HCT116 (cell line): ENCODE measurements at regions not wholly inside any gene's neighbourhood (a gene's known extent, or its start where the extent isn't known, plus 50 kb on each side); places are given as distances from the start of the nearest gene placed in this dataset.
"Not testable (repeated sequence)": the region's sequence is repeated elsewhere in the genome, so short reads cannot be mapped to it uniquely, and the experiment has no call there.

Experiments
- ATAC-seq: fragments of 200-7000 bp; cut with Tn5 transposase; 2 replicates; pipeline ENCODE4 v1.9.1; 2020; ENCODE audit warnings: mild to moderate bottlenecking, moderate library complexity
- BruUV-seq: library from RNA; stranded (reverse); fragments of 400-500 nt; replicated peaks from 2 replicates; lab custom pipeline; 2021; lab: Mats Ljungman, UMichigan
- CTCF ChIA-PET: fragments of 300-600 bp; sonication (Branson Sonifier 250); formaldehyde crosslinking; loops from one replicate; lab custom pipeline; 2021; ENCODE audit warnings: antibody characterized with exemption; lab: Charles Lee
- POLR2A ChIA-PET: fragments of 300-600, 350-600 bp; sonication (Branson Sonifier 250); formaldehyde crosslinking; loops from one replicate; lab custom pipeline; 2021; ENCODE audit warnings: antibody characterized with exemption; lab: Charles Lee
- RAD21 ChIA-PET, 2 experiments: fragments of 300-600 bp; sonication (Branson Sonifier 250); formaldehyde crosslinking; loops; one replicate each; lab custom pipeline; 2023; ENCODE audit warnings: low total read pairs in 2 of 2; ENCODE audit not compliant: uncharacterized antibody in 2 of 2, unreplicated experiment in 2 of 2, low non-redundant PET in 1 of 2; lab: Charles Lee
- DNase-seq: peaks from one replicate; pipeline ENCODE4 v3.0.0-alpha.2; 2010; ENCODE audit warnings: low read depth, low spot score
- H2AFZ ChIP-seq: fragments of 200-600 bp; shearing (Covaris generic), sonication (generic); 2 replicates; pipeline ENCODE4 v1.6.1; 2017; ENCODE audit warnings: low read depth, mixed run types, mixed read lengths, antibody characterized with exemption, low read length; ENCODE audit not compliant: poor library complexity, severe bottlenecking
- H3K27ac ChIP-seq: 2 replicates; pipeline ENCODE4 v1.5.1; 2012; ENCODE audit warnings: low read depth, low read length
- H3K27me3 ChIP-seq: fragments of 200-600 bp; sonication (generic); 2 replicates; pipeline ENCODE4 v1.6.1; 2016; ENCODE audit warnings: mixed run types, low read length, mixed read lengths; ENCODE audit not compliant: insufficient read depth
- H3K36me3 ChIP-seq, 2 experiments: fragments of 200-500 bp in 1 of 2; fragments of 200-600 bp in 1 of 2; sonication (Bioruptor generic) in 1 of 2; sonication (generic) in 1 of 2; 2 replicates each; pipeline versions ENCODE4 v1.5.1 to v1.6.1; 2014 to 2016; ENCODE audit warnings: low read length in 2 of 2, inconsistent platforms in 1 of 2, mixed read lengths in 1 of 2, mixed run types in 1 of 2; ENCODE audit not compliant: insufficient read depth in 2 of 2, control insufficient read depth in 1 of 2
- H3K4me1 ChIP-seq, 2 experiments: fragments of 200-600 bp in 1 of 2; sonication (generic) in 1 of 2; 2 replicates each; pipeline versions ENCODE4 v1.5.1 to v1.6.1; 2012 to 2017; ENCODE audit warnings: low read length in 2 of 2, inconsistent platforms in 1 of 2, mild to moderate bottlenecking in 1 of 2, mixed read lengths in 1 of 2, mixed run types in 1 of 2, moderate library complexity in 1 of 2; ENCODE audit not compliant: insufficient read depth in 2 of 2, control insufficient read depth in 1 of 2
- H3K4me2 ChIP-seq: fragments of 200-600 bp; sonication (generic); 2 replicates; pipeline ENCODE4 v1.6.1; 2017; ENCODE audit warnings: mixed run types, low read length, mixed read lengths
- H3K4me3 ChIP-seq, 2 experiments: fragments of 200-600 bp in 1 of 2; sonication (generic) in 1 of 2; replicated peaks in 1 of 2; 2 replicates each; pipeline ENCODE4 v1.5.1; 2011 to 2016; ENCODE audit warnings: low read length in 2 of 2, control low read depth in 1 of 2, low read depth in 1 of 2, mild to moderate bottlenecking in 1 of 2, mixed read lengths in 1 of 2, mixed run types in 1 of 2
- H3K79me2 ChIP-seq: fragments of 200-600 bp; sonication (generic); 2 replicates; pipeline ENCODE4 v1.6.1; 2017; ENCODE audit warnings: mild to moderate bottlenecking, mixed run types, low read length, moderate library complexity, mixed read lengths; ENCODE audit not compliant: insufficient read depth
- H3K9ac ChIP-seq: fragments of 200-600 bp; sonication (generic); 2 replicates; pipeline ENCODE4 v1.6.1; 2016; ENCODE audit warnings: low read length, mixed read lengths
- H3K9me2 ChIP-seq: fragments of 200-600 bp; sonication (generic), shearing (Covaris generic); 2 replicates; pipeline ENCODE4 v1.6.1; 2017; ENCODE audit warnings: mixed run types, mild to moderate bottlenecking, moderate library complexity; ENCODE audit not compliant: insufficient read depth
- H3K9me3 ChIP-seq, 2 experiments: fragments of 200-500 bp in 1 of 2; fragments of 200-600 bp in 1 of 2; sonication (Bioruptor generic) in 1 of 2; sonication (generic) in 1 of 2; 2 replicates each; pipeline ENCODE4 v1.6.1; 2014 to 2017; ENCODE audit warnings: low read length in 2 of 2, mixed read lengths in 2 of 2, inconsistent platforms in 1 of 2, low read depth in 1 of 2, mild to moderate bottlenecking in 1 of 2, mixed run types in 1 of 2, moderate library complexity in 1 of 2; ENCODE audit not compliant: control insufficient read depth in 1 of 2, insufficient read depth in 1 of 2
- H4K20me1 ChIP-seq: fragments of 200-600 bp; sonication (generic), shearing (Covaris generic); 2 replicates; pipeline ENCODE4 v1.6.1; 2017; ENCODE audit warnings: mixed run types, mild to moderate bottlenecking, moderate library complexity; ENCODE audit not compliant: insufficient read depth
- FOSL1 ChIP-seq: IDR thresholded peaks from 2 replicates; pipeline ENCODE4 v1.6.1; 2012; ENCODE audit warnings: low read depth
- intact Hi-C: fragments of 100-400 bp; cut with micrococcal nuclease; formaldehyde crosslinking; loops from 2 replicates; pipeline ENCODE4 v1.10.0; 2022

DNA sequence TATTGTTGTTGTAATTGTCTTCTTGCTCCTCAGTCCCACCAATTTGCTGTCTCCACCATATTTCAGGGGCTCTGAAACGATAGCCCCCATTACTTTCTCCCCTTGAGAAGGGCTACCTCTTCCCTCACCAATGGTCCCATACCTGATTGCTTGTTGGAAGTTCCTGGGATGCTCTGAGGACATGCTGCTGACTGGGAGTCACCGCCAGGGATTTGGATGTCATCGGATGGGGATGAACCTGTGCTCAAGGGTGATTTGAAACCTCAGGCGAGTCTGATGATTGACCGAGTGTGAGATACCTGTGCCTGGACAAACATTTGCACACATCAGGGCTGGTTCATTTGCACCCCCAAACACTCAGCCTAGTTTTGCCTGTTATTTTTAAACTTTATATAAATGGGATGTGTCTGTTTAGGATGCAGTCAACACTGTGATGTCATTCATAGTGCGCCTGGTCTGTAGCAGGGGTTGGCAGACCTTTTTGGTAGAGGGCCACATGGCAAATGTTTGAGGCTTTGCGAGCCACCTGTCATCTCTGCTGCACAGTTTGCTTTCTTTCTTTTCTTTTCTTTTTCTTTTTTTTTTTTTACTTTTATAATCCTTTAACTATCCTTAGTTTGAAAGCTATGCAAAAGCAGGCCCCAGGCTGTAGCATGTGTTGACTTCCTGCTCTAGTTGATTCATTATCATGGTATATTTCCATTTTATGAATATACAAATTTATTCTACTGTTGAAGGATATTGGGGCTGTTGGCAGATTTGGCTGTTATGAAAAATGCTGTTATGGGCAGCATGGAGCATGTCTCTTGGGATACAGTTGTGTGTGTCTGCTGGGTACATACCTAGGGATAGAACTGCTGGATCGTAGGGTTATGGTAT lies 118.5 kb upstream of the PHACTR3 start:
- Histone ChIP-seq H3K9ac (no peak overlapping the region), H3K27me3 (peaks cover 14% of the 10 kb centered on the region; the same call in 1 of the 2 replicates), H4K20me1 (no peaks in the 10 kb centered on the region), H3K4me2 (no peak overlapping the region), H3K9me3 (no peaks in the 10 kb centered on the region), H3K36me3 (no peaks in the 10 kb centered on the region), H3K4me1 (no peaks in the 10 kb centered on the region), H2AFZ (no peak overlapping the region), H3K79me2 (no peaks in the 10 kb centered on the region), H3K4me3 (no peak overlapping the region), H3K27ac (no peak overlapping the region), H3K9me2 (no peaks in the 10 kb centered on the region)
- TF ChIP-seq FOSL1, result no peak
- CTCF ChIA-PET, result interaction anchor here (1.6 to 2.0 kb wide), 2 partner anchors 10 kb away, joined by 4 to 8 read pairs; no protein-coding TSS in a partner anchor
- ATAC-seq (no peak), DNase-seq (no peak)
- BruUV-seq, result no TSS peak
- RAD21 ChIA-PET, result no interaction called here
- POLR2A ChIA-PET, result no interaction called here
- intact Hi-C loops, result no loop called here

DNA sequence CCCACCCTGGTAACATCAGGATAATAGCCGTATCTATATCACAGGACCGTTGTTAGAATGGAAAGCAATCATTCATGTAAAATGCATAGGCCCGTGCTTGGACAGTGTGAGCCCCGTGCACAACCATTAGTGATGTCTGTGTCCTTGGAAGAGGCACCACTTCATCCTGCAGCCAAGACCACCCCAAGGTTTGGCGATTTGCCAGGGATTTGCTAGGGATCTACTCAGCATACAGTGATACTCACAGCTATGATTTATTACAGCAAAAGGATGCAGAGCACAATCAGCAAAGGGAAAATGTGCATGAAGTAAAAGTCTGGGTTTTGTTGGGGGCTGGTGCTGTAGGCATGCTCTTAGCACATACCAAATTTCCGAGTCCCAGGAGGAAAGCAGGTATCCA lies 115.9 kb upstream of the PHACTR3 start:
- H3K9me3 ChIP-seq, H3K36me3 ChIP-seq, H3K9ac ChIP-seq, H3K79me2 ChIP-seq, DNase-seq, H3K4me2 ChIP-seq, ATAC-seq, RAD21 ChIA-PET, BruUV-seq, H3K4me1 ChIP-seq, H3K4me3 ChIP-seq, H3K27ac ChIP-seq, H2AFZ ChIP-seq, H3K9me2 ChIP-seq, H4K20me1 ChIP-seq, CTCF ChIA-PET, POLR2A ChIA-PET, intact Hi-C loops: not testable (repeated sequence)
- H3K27me3 ChIP-seq, result peaks cover 16% of the 10 kb centered on the region; the same call in 1 of the 2 replicates

DNA sequence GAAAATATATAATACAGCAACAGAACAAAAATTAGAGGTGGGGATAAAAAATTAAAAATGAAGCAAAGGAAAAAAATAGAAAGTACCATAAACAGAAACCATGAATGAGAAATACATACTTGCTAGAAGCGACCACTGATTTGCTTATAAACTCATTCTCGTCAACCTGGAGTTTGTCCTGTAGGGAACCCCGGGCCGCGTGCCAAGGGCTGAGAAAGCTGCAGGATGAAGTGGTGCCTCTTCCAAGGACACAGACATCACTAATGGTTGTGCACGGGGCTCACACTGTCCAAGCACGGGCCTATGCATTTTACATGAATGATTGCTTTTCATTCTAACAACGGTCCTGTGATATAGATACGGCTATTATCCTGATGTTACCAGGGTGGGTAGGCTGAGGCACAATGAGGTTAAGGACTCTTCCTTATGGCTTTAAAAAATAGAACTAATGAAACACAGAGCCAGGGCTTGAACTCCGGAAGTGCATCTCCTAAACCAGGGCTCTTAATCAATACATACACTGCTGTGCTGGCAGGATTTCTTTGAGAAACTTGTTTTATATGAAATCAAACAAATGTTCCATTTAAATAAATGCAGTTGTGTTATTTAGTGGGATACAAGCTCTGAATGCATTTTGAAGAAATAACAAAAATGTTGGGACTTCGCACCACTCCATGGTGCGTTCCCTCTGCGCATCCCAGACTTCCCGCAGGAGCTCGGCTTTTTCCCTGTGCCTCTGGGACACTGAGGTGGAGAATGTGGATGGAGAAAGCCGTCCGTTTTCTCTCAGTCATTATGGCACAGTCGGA lies 113.9 kb upstream of the PHACTR3 start:
- ATAC-seq, H3K9ac ChIP-seq, H4K20me1 ChIP-seq, H3K4me3 ChIP-seq, H3K4me1 ChIP-seq, RAD21 ChIA-PET, CTCF ChIA-PET, intact Hi-C loops, H3K9me2 ChIP-seq, H2AFZ ChIP-seq, H3K79me2 ChIP-seq, H3K9me3 ChIP-seq, H3K36me3 ChIP-seq, H3K27ac ChIP-seq, BruUV-seq, DNase-seq, H3K4me2 ChIP-seq: not testable (repeated sequence)
- H3K27me3 ChIP-seq, result peaks cover 16% of the 10 kb centered on the region; the same call in 1 of the 2 replicates
- POLR2A ChIA-PET, result interaction anchor here (0.7 kb wide), 1 partner anchor 13 kb away, joined by 4 read pairs; no protein-coding TSS in a partner anchor
